HG02973 (cell line): ENCODE measurements at regions not wholly inside any gene's neighbourhood (a gene's known extent, or its start where the extent isn't known, plus 50 kb on each side); places are given as distances from the start of the nearest gene placed in this dataset.

Experiments
- ATAC-seq: cut with Tn5 transposase; IDR thresholded peaks from one replicate; pipeline ENCODE4 v1.9.1; 2021; ENCODE audit warnings: moderate library complexity; ENCODE audit not compliant: unreplicated experiment

DNA sequence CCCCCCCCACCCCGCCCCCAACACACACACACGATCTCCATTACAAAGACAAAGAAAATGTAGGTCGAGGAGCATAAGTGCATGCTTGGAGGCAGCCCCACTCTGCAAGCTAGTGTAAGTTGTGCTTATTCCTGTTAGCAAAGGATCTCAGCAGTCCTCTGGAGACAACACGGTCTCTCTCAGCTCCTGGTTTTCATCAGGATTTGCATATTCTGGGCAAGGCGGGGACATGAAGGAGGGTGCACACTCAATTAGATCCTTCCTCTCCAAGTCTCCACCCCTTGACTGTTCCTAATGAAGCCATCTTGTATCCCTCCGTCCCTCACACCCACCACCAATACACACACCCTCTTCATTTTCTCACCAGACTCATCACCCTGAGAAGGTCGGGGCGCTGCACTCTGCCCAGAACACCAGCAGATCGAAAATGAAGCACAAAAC lies 63.8 kb downstream of the MRPL46 start:
- ATAC-seq: no peak

DNA sequence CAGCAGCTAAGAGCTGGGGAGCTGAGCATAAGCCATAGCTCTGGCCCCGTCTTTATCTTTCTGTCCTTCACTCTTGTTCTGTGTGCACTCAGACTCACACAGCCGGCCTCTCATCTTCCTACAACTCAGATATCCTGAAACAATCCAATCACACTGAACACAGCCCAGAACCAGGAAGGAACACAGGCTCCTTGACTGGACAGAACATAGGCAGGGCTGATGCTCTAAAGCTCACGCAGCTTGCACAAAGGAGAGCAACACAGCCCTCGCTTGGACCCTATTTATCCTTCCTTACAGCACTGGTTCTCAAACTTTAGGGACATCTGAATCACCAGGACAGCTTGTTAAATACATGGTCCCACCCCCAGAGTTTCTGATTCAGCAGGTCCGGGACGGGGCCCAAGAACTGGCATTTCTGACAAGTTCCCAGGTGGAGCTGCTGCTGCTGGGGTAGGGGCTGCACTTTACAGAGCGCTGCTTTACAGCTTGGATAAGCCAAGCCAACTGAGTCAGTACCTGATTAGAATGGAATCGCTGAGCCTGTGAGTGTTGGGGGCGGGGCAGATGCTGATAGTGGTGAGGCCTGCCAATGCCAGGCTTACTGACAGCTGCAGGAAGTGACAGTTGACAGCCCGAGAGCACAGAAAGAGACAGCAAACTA lies 65.1 kb downstream of the MRPL46 start:
- no peak for ATAC-seq

DNA sequence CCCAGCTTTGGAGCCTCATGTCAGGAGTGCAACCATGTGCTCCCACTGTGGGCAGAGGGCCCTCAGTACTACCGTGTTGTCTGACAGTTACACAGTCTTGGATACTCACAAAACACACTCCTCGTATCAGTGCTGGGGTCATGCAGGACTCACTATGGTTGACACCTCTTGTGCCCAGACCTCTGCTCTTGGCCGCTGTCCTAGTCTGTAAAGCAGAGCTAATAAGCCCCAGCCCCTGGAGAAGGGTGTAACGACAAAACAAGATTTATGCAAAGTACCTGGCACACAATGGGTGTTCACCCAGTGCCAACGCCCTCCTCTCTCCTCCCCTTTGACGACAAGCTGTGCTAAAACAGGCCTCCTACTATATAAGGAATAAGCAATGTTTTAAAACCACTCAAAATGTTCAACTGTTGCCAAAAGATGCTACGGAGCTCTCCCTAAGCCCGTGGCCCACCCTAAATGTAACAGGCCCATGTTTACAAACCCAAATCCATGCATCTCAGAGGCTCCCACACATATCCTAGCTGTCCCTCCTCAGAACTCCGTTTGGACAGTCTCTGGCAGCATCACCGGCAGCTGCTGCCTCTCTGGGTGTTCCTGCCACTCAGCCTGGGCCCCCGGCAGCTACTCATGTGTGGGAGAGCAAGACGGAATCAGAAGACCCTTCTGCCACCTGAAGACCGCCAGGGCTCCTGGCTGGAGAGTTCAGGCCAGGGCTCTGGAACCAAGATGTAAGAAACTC lies 65.8 kb downstream of the MRPL46 start:
- no peak for ATAC-seq

DNA sequence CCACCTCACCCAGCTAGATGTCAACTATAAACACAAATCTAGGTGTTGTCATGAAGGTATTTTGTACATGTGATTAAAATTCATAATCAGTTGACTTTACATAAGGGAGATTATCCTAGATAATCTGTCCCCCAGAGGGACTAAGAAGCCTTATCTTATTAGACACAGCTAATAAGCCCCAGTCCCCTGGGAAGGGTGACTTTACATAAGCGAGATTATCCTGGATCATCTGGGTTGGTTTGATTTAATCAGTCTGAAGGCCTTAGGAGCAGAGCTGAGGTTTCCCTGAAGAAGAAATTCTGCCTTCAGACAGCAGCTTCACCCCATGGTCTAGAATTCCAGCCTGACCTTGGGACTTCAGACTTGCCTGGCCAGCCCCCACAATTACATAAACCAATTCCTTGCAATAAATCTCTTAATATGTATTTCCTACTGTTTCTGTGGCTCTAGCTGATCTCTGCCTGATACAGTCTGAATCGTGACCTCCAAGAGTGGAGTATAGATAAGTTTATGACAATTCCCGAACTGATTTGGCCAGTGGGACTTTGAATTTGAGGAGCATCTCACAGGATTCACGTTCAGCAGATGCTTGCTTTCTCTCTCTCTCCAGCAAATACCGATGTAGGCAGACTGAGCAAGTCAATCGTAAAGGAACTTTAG lies 66.5 kb downstream of the MRPL46 start:
- no peak for ATAC-seq

DNA sequence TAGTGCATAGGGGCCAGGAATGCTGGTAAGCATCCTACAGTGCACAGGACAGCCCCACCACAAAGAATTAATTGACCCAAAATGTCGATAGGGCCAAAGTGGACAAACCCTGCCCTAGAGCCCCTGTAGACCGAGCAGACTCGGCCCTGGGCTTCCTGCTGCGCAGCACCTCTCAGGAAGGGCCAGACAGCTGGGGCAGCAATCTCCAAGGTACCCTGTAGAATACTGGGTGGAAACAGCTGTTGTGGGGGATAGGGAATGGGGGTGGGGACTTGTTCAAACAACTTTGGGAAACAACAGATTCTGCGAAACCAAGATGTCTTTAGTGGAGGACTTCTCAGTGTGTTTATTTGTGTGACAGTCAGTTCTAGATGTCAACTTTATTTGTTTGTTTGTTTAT lies 67.1 kb downstream of the MRPL46 start:
- no peak for ATAC-seq

DNA sequence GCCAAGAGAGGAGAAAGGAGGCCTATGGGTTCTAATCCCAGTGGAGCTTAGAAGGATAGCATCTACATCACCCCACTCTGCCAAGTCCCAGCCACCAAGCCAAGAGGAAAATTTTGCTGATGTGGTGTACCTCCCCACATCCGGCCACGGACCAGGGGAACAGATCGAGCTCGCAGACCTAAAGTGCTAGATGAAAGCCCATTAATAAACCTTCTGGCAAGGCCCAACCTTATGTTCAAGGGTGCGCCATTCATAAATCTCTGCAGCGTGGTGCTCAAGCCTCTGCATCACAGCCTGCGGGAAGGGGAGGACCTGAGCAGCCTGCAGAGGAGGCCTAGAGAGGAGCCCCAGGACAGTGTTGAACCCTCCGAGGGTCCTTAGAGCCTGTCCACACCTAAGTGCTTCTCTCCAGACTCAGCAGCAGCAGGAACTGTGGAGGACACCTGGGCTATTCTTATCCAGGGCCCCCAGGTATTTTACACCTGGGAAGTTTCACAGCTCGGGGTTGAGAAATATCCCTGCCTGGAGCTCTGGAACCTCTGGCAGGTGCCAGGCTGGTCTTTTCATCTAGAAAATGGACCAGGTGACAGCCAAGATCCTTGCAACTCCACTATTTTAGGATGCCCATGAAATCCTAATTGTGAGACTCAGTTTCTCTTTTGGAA lies 68.0 kb downstream of the MRPL46 start:
- ATAC-seq: no peak

DNA sequence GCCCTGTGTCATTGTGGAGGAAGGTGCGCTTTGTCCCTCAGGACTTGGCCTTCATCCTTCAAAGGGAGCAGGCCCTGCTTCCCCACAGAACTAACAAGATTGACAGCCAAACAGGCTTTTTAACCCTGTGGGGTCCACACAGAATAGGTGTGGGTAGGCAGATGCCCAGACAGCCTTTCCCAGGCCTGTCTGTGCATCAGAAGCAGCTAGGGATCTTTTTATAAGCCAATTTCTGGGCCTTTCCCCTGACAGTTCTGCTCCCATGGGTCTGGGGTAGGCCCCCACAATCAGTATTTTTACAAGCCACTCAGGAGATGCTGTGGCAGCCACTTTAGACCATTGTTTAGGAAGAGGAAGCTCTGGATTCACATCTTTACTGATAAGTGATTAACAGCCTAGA lies 69.2 kb downstream of the MRPL46 start:
- ATAC-seq: no peak

DNA sequence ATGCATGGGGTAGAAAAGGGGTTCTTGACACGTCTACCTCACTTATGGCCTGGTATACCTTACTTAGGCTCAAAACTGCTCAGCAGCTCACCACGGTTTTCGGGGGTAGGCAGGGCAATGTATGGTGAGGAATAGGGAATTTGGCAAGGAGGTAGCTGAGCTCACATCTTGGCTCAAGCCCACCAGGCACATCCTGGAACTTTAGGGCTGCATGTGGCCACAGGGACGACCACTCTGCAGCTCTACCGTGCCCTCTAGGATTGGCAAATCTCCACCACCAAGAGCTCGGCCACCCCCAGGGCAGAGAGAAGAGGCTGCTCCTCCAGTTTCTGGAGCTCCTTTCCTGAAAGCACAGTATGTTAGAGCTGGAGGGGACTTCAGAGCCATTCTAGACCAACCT lies 69.7 kb downstream of the MRPL46 start:
- no peak for ATAC-seq

DNA sequence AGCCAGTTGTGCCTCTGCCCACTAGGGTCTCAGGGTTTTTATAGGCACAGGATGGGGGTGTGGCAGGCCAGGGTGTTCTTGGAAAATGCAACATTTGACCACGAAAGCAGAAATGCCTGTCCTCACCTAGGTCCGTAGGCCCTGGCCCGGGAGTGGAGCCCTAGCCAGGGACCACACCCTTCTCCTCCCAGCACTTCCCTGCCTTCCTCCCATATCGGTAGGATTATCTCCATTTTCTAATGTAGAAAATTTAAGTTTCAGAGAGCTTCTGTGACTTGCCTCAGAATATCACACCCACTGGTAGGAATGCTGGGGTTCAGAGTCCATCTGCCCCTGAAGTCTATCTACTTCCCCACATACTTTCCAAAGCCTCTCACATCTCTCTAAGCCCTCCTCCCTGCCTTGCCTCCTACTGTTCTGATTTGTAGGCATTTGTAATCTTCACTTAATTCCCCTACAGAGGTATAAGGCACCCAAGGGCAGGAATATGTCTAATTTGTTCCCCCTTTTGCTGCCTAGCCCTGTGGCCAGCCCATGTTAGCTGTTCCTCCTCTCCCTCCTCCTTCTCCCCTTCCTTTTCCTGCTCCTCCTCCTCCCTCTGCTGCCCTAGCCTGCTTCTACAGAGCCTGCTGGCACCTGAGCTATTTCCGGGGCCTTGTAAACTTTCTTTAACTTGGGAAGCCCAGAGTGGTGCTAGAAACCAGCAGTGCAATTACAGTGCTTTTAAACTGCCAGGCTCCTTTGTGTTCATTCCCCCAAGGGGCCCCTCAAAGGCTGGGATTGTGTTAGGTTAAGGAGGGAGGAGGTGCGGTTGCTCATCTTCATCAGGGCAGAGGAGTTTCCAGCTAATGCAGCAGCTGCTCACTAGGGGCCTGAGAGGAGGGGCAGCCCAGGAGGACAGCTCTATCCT lies 71.1 kb downstream of the MRPL46 start:
- ATAC-seq: no peak

DNA sequence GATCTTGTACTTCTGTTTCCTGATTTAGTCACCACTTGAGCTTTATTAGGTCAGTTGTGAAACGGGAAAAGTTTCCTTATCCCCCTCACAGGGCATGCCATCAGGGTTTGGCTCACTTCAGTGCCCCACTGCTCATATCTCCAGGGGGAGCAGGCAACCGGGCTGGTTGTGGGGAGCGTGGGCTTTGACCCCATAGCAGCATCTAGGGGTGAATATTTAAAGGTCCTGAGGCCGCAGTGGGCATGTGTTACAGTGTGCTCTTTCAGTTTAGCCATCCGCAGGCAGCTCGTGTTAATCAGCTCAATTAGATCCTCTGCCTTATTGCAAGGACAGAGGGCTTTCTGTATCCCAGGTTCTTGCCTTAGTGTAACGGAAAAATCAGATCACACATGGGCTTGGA lies 71.9 kb downstream of the MRPL46 start:
- no peak for ATAC-seq

DNA sequence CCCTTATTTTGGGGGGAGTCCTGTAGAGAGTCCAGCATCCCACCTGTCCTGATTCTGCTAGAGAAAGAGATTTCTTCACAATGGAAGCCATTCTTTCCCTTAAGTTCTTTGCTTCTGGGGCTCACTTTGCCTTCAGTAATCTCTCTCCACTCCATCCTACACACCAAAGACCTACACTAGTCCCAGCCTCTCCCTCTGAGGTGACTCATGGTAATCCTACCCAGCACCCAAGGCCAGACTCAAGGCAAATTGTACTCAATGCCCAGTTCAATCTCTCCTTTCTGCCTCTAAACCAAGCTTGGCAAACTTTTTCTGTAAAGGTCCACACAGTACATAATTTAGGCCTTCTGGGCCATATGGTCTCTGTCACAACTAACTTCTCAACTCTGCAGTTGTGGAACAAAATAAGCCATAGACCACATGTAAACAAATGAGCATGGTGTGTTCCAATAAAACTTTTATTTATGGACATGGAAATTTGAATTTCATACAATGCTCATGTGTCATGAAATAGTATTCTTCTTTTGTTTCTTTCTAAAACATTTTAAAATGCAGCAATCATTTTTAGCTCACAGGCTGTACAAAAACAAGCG lies 72.5 kb downstream of the MRPL46 start:
- no peak for ATAC-seq

DNA sequence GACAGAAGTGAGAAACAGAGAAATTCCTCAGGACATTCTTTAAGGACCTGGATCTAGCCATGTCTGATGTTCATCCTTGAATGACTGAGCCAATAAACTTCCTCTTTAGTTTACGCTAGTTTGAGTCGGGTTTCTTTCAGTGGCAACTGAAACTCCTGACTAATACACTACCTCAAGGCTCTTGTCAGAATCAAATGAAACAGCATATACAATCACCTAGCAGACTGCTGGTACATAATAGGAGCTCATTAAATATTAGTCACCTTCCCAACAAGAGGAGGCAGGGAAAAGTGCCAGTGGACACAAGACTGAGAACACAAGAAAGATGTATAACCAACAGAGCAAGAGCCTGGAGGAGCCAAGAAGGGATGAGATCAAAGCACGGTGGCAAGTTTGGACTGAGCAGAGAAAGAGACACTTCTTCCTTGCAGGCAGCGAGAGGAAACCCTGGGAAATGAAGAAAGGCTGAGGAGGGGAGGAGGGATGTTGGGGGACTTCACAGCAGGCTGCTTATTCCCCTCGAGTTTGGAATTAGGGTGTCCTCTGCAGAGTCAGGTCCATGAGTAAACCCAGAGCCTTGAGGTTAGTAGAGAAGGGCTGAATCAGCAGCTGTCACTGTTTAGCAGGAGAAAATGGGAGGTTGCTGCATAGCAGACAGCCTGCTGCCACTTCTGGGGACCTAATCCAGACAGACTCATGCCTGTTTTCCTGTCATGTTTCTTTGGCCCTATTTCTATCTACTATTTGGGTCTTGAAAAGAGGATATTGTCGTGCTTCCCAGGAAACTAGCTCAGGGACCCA lies 73.3 kb downstream of the MRPL46 start:
- no peak for ATAC-seq

DNA sequence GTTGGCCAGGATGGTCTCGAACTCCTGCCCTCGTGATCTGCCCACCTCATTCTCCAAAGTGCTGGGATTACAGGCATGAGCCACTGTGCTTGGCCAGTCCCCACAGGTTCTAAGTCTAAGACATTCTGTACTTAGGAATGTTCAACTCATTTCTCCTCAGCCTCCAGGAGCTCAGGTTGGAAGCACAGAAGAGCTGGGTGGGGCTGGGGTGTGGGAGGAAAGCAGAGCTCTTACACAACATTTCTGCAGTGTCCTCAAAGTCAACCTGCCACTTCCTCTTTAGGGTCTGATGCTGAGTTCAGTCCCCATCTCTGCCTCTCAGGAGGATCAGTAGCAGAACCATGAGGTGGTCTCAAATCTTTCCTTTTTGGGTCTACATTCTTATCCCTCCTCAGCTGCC lies 75.5 kb downstream of the MRPL46 start:
- no peak for ATAC-seq

DNA sequence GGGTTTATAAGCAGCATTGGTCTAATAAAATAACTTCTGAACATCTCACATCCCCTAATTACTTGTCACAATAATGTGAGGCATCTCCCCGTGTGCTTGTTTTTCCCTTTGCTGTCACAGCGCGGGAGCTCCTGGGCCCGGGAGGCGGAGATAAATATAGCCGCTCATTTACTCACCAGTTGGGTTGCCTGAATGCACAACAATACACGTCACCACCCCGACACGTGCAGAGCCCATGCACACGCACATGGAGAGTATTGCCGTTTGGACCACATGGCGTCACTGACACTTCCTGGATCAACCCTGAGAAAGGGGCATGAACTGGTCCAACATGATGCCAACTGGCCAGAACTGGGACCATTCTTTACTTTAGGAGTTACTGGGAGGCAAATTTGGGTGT lies 76.2 kb downstream of the MRPL46 start:
- ATAC-seq: no peak

DNA sequence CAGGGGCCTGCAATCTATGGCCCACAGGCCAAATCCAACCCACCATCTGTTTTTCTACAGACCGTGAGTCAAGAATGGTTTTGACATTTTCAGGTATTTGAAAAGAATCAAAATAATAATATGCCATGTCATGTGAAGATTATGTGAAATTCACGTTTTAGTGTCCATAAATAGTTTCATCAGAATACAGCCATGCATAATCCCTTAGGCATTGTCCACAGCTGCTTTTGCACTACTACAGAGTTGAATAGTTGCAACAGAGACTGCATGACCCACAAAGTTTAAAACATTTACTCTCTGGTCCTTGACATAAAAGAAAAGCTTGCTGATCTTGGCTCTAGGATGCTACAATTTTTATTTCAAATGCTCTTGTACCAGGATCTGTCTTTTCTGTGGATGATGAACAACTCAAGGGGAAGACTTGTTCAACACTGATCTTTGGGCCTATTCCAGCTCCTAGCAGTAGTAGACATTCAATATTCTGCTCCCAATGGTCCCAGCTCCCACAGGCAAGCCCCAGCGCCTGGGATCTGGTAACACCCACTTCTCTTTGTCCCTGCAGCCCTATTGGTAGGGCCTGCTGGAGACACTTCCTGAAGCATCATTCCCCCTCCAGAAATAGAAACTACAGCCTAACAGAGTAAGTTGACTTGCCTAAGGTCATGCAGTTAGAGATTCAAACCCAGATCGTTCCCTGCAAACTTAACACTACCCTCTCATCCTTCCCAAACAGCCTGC lies 76.9 kb downstream of the MRPL46 start:
- ATAC-seq: no peak

DNA sequence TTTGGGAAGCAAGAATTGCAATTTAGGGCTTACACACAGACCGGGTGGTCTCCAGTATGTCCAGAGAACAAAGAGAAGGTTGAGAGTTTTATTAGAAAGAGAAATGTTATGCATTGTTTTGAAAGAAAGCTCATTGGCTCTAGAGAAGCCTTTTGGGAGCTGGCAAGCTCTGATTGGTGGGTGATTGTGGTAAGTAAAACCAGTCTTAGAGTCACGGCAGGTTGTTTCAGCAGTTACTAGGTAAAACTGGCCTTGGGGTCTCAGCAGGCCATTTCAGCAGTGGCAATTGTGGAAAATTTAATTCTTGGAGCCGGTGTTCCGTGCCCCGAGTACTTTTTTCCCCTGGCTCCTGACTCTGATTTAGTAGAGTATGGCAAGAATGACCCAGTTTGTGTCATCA lies 78.1 kb downstream of the MRPL46 start:
- ATAC-seq: no peak

DNA sequence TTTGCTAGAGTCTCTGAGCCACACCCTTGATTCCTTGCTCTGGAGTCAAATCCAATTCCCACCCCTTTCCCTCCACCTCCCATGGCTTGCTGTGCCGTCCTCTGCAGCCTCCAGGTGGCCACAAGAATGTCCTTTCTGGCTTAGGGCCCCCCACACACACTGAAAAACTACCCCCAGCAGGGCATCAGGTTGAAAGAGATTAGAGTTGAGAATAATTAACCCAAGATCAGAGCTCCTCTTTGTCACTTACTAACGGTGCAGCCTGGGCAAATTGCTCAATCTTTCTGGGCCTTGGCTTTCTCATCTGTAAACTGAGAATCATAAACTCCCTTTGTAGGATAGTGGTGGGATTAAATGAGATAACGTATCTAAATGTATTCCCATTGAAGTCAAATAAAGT lies 78.5 kb downstream of the MRPL46 start:
- ATAC-seq: no peak

DNA sequence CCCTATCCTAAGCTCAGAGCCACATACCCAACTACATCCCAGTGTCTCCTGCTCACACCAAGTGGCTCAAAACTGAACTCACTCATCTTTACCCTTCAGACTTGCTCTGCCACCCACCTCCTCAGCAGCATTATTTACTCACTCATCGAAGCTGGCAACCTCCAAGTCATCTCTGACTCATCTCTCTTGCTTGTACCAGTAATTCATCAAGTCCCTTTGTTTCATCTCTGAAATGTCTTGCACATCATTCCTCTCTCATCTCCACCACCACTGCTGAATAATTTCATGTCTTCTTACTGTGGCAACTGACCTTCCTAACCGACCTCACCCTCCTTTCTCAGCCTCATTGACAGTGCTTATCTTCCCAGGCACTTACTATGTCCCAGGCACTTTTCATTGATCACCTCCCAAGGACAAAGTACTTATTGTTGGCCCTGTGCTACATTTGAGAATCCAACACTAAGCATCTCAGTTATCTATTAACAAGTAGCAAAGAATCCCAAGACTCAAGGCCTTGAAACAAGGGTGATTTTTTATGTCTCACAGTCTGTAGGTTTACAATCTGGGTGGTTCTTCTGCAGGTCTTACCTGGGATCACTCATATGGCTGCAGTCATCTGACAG lies 82.0 kb downstream of the MRPL46 start:
- no peak for ATAC-seq
